AG09319 (cell line): ENCODE measurements at regions not wholly inside any gene's neighbourhood (a gene's known extent, or its start where the extent isn't known, plus 50 kb on each side); places are given as distances from the start of the nearest gene placed in this dataset.

Experiments
- DNase-seq: peaks from one replicate; pipeline ENCODE4 v3.0.0-alpha.2; 2010; ENCODE audit warnings: low read depth; ENCODE audit errors: extremely low read depth
- TF ChIP-seq, protein P1 (sequence below): IDR thresholded peaks from 2 replicates; pipeline ENCODE4 v1.5.1; 2011; ENCODE audit warnings: low read depth, mild to moderate bottlenecking, inconsistent platforms, low read length, moderate library complexity

DNA sequence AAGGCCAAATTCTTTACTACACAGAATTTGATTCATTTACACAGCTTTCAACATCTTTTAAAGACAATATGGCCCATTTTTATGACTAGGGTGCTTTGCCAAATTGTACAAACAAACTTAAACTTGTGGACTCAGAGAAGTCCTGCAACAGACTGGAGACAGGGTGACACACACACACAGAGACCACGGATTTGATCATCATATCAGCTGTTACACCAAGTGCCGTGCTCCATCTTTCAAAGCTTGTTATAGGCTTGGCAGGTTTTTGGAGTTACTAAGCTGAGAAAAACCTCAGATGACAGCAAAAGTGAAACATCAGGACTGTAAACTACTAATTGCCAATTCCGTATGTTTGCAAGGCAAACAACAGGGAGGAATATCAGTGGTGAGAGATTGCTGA, 811.7 kb downstream of the GALC start:
- TF ChIP-seq, protein P1, sequence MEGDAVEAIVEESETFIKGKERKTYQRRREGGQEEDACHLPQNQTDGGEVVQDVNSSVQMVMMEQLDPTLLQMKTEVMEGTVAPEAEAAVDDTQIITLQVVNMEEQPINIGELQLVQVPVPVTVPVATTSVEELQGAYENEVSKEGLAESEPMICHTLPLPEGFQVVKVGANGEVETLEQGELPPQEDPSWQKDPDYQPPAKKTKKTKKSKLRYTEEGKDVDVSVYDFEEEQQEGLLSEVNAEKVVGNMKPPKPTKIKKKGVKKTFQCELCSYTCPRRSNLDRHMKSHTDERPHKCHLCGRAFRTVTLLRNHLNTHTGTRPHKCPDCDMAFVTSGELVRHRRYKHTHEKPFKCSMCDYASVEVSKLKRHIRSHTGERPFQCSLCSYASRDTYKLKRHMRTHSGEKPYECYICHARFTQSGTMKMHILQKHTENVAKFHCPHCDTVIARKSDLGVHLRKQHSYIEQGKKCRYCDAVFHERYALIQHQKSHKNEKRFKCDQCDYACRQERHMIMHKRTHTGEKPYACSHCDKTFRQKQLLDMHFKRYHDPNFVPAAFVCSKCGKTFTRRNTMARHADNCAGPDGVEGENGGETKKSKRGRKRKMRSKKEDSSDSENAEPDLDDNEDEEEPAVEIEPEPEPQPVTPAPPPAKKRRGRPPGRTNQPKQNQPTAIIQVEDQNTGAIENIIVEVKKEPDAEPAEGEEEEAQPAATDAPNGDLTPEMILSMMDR, result no peak
- no peak for DNase-seq

DNA sequence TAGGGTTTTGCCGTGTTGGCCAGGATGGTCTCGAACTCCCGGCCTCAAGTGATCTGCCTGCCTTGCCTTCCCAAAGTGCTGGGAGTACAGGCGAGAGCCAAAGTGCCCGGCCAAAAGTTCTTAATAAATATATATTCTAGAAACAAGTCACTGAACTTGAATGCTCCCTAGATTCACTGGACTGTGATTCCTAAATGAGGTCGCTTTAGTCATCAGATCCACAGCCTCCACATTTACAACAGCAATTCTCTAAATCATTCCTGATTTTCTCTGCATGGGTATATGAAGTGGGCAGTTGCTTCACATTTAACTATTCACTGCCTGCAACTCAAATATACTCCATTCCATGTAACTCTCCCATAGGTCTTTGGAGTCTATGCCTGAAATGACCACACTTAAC, 813.0 kb downstream of the GALC start:
- DNase-seq, result no peak

DNA sequence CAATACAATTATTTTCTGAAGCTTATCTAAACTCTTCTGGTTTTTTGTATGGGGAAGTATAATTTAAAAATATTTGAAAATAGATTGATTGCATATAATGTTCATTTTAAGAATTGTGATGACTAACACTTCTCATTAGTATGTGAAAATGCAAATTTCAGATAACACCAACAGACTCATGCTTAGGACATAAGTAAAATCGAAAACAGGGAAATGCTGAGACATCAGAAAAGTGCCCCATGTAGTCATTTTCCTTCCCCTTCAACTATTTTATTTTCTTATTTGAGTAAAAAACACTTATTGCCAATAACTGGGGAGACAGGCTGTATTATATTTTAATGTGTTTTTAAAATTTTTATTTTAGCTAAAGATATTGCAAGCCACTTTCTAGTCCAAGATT, 814.7 kb downstream of the GALC start:
- TF ChIP-seq, protein P1, result no peak
- no peak for DNase-seq

More for the DNA sequence above, 813.0 kb downstream of the GALC start:
- TF ChIP-seq, protein P1, result no peak

DNA sequence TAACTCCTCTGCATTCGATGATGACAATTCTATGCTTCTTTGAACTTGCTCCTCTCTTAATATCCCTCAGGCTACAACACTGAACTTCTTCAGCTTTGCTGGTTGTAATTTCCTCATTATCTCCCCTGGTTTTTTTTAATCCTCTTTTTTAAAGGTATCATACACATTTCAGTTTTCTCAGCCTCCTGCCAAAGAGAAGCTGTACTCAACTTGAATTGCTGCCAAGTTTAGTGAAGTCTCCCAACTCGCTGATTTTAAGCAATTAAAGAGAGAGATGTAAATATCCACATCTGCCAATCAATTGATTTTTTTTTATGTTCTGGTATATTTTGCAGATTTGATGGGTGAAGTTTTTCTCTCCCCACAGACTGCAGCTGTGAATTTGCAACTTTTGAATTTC, 817.8 kb downstream of the GALC start:
- TF ChIP-seq, protein P1, result no peak
- DNase-seq, result no peak

DNA sequence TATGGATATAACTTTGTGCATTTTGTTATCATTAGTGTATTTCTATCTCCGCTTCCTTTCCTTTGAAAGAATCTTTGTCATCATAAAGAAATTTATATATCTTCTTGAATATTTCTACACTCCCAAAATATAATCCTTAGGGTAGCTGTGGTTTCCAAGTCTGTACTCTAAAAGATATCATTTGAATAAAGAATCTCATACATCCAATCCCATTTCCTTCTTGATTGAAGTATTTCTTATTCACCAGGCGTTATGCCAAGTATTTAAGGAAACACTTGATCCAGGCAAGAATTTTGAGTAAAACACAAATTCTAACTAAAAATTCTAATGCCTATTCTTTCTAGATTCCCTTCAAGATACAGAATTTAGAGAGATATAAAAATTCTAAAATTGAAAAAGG, 821.8 kb downstream of the GALC start:
- TF ChIP-seq, protein P1, result no peak
- no peak for DNase-seq

DNA sequence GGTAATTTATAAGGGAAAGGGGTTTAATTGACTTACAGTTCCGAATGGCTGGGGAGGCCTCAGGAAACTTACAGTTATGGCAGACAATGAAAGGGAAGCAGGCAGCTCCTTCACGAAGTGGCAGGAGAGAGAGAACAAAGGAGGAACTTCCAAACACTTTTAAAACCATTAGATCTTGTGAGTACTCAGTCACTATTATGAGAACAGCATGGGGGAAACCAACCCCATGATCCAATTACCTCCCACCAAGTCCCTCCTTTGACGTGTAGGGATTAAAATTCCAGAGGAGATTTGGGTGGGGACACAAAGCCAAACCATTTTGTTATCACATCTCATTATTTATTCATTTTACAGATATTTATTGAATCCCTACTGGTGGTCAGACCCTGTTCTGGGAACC, 822.8 kb downstream of the GALC start:
- TF ChIP-seq, protein P1, result no peak
- DNase-seq, result no peak

DNA sequence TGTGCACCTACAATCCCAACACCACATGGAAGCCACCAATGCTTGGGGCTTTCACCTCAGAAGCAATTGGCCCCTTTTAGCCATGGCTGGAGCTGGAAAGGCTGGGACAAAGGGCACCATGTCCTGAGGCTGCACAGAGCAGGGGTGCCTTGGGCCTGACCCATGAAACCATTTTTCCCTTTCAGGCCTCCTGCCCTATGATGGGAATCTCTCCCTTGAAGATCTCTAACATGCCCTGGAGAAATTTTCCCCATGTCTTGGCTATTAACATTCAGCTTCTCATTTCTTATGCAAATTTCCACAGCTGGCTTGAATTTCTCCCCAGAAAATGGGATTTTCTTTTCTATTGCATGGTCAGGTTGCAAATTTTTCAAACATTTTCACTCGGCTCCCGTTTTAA, 823.6 kb downstream of the GALC start:
- TF ChIP-seq, protein P1, result no peak
- DNase-seq, result no peak
